H1 (cell line): ENCODE measurements at regions not wholly inside any gene's neighbourhood (a gene's known extent, or its start where the extent isn't known, plus 50 kb on each side); places are given as distances from the start of the nearest gene placed in this dataset.

Experiments used
- CTCF ChIA-PET: fragments of 300-600 bp; sonication (Branson Sonifier 250); formaldehyde crosslinking; loops from one replicate; lab custom pipeline; 2021; ENCODE audit not compliant: partially characterized antibody; lab: Charles Lee
- POLR2A ChIA-PET: fragments of 300-600 bp; sonication (Branson Sonifier 250); formaldehyde crosslinking; loops from one replicate; lab custom pipeline; 2021; ENCODE audit warnings: inconsistent platforms; ENCODE audit not compliant: partially characterized antibody; lab: Charles Lee
- DNase-seq, 2 experiments: peaks; one replicate each; pipeline versions ENCODE4 v3.0.0 to v3.0.0-alpha.2; 2010 to 2022; ENCODE audit warnings: low spot score in 2 of 2, low read depth in 1 of 2, mixed read lengths in 1 of 2
- FAIRE-seq: peaks from 2 replicates; lab custom pipeline; 2011; peaks lifted over from hg19 to GRCh38; lab: Jason Lieb, UNC
- H2AFZ ChIP-seq: 2 replicates; pipeline ENCODE4 v1.8.1; 2012; ENCODE audit warnings: low read length, inconsistent platforms
- H2AK5ac ChIP-seq: 2 replicates; pipeline ENCODE4 v1.6.1; 2013; ENCODE audit warnings: low read depth, low read length
- H2BK120ac ChIP-seq: replicated peaks from 2 replicates; pipeline ENCODE3; 2013; ENCODE audit warnings: low read depth, low read length, inconsistent platforms
- H2BK12ac ChIP-seq: 2 replicates; pipeline ENCODE4 v1.6.1; 2013; ENCODE audit warnings: low read depth, low read length
- H2BK15ac ChIP-seq: 2 replicates; pipeline ENCODE4 v1.6.1; 2013; ENCODE audit warnings: low read length
- H2BK20ac ChIP-seq: 2 replicates; pipeline ENCODE4 v1.6.1; 2013; ENCODE audit warnings: low read length
- H2BK5ac ChIP-seq: 2 replicates; pipeline ENCODE4 v1.6.1; 2013; ENCODE audit warnings: low read depth, low read length
- H3K14ac ChIP-seq: 2 replicates; pipeline ENCODE4 v1.6.1; 2013; ENCODE audit warnings: inconsistent platforms; ENCODE audit not compliant: insufficient read length
- H3K18ac ChIP-seq: 2 replicates; pipeline ENCODE4 v1.6.1; 2013; ENCODE audit warnings: low read length; ENCODE audit errors: extremely low read depth
- H3K23ac ChIP-seq: 2 replicates; pipeline ENCODE4 v1.6.1; 2013; ENCODE audit warnings: inconsistent platforms; ENCODE audit not compliant: insufficient read length
- H3K23me2 ChIP-seq: 2 replicates; pipeline ENCODE4 v1.6.1; 2013; ENCODE audit warnings: low read depth, low read length
- H3K27ac ChIP-seq: 2 replicates; pipeline ENCODE4 v1.6.1; 2011; ENCODE audit warnings: low read depth, low read length, inconsistent platforms
- H3K27me3 ChIP-seq, 4 experiments: replicated peaks in 1 of 4; 1 replicate in 1 of 4; 2 replicates in 3 of 4; pipeline versions ENCODE4 v1.6.1 to v1.8.1; 2011 to 2013; ENCODE audit warnings: low read length in 3 of 4, mild to moderate bottlenecking in 3 of 4, inconsistent platforms in 2 of 4, mixed read lengths in 2 of 4, moderate library complexity in 1 of 4; ENCODE audit not compliant: control insufficient read depth in 3 of 4, insufficient read depth in 3 of 4; ENCODE audit errors: extremely low read depth in 1 of 4
- H3K36me3 ChIP-seq, 4 experiments: 2 replicates each; pipeline versions ENCODE4 v1.6.1 to v1.8.1; 2011 to 2013; ENCODE audit warnings: mild to moderate bottlenecking in 4 of 4, low read length in 3 of 4, moderate library complexity in 2 of 4, control low read depth in 1 of 4, inconsistent platforms in 1 of 4; ENCODE audit not compliant: insufficient read depth in 4 of 4, control insufficient read depth in 2 of 4
- H3K4ac ChIP-seq: replicated peaks from 2 replicates; pipeline ENCODE3; 2013; ENCODE audit warnings: low read length, low read depth, mixed read lengths, inconsistent platforms; ENCODE audit not compliant: insufficient read length
- H3K4me1 ChIP-seq, 4 experiments: replicated peaks in 1 of 4; 1 replicate in 1 of 4; 2 replicates in 3 of 4; pipeline versions ENCODE4 v1.6.1 to v1.8.1; 2011 to 2013; ENCODE audit warnings: low read length in 3 of 4, inconsistent platforms in 2 of 4, mixed read lengths in 1 of 4; ENCODE audit not compliant: insufficient read depth in 4 of 4, control insufficient read depth in 3 of 4
- H3K4me2 ChIP-seq, 2 experiments: 2 replicates each; pipeline versions ENCODE4 v1.6.1 to v1.8.1; 2011 to 2013; ENCODE audit warnings: low read depth in 2 of 2, low read length in 2 of 2, control low read depth in 1 of 2, inconsistent platforms in 1 of 2, mild to moderate bottlenecking in 1 of 2; ENCODE audit not compliant: insufficient read depth in 1 of 2
- H3K4me3 ChIP-seq, 4 experiments: fragments of 200-600, 300-600 bp in 1 of 4; sonication (generic), shearing (Covaris generic), sonication (Bioruptor Twin) in 1 of 4; 2 replicates each; pipeline versions ENCODE4 v1.5.1 to v1.8.1; 2011 to 2016; ENCODE audit warnings: low read length in 4 of 4, low read depth in 3 of 4, control low read depth in 2 of 4, inconsistent platforms in 2 of 4, mild to moderate bottlenecking in 2 of 4, mixed read lengths in 1 of 4, moderate library complexity in 1 of 4; ENCODE audit not compliant: insufficient read depth in 2 of 4; ENCODE audit errors: extremely low read depth in 1 of 4
- H3K56ac ChIP-seq: replicated peaks from 2 replicates; pipeline ENCODE3; 2013; ENCODE audit warnings: low read depth, mild to moderate bottlenecking, mixed read lengths, low read length, inconsistent platforms; ENCODE audit not compliant: insufficient read length
- H3K79me1 ChIP-seq: 2 replicates; pipeline ENCODE4 v1.6.1; 2013; ENCODE audit warnings: low read depth, low read length, control low read depth
- H3K79me2 ChIP-seq, 2 experiments: 2 replicates each; pipeline versions ENCODE4 v1.6.1 to v1.8.1; 2012 to 2013; ENCODE audit warnings: low read length in 2 of 2, mild to moderate bottlenecking in 2 of 2, inconsistent platforms in 1 of 2; ENCODE audit not compliant: insufficient read depth in 2 of 2, control insufficient read depth in 1 of 2
- H3K9ac ChIP-seq, 4 experiments: replicated peaks in 1 of 4; 1 replicate in 1 of 4; 2 replicates in 3 of 4; pipeline versions ENCODE4 v1.6.1 to v1.8.1; 2011 to 2013; ENCODE audit warnings: low read depth in 3 of 4, low read length in 3 of 4, control low read depth in 2 of 4, mild to moderate bottlenecking in 2 of 4, moderate library complexity in 2 of 4, inconsistent platforms in 1 of 4; ENCODE audit errors: extremely low read depth in 1 of 4
- H3K9me3 ChIP-seq, 2 experiments: 2 replicates each; pipeline versions ENCODE4 v1.6.1 to v1.8.1; 2012 to 2013; ENCODE audit warnings: mild to moderate bottlenecking in 2 of 2, moderate library complexity in 2 of 2, control low read depth in 1 of 2, inconsistent platforms in 1 of 2, low read depth in 1 of 2, low read length in 1 of 2, mixed read lengths in 1 of 2; ENCODE audit not compliant: insufficient read depth in 2 of 2
- H4K20me1 ChIP-seq, 2 experiments: replicated peaks in 1 of 2; 2 replicates each; pipeline versions ENCODE3 to v1.8.1; 2011 to 2013; ENCODE audit warnings: inconsistent platforms in 2 of 2, low read length in 2 of 2, mild to moderate bottlenecking in 1 of 2; ENCODE audit not compliant: insufficient read depth in 2 of 2, control insufficient read depth in 1 of 2
- H4K5ac ChIP-seq: 2 replicates; pipeline ENCODE4 v1.6.1; 2013; ENCODE audit warnings: low read length, low read depth, mixed read lengths, inconsistent platforms; ENCODE audit not compliant: insufficient read length
- H4K8ac ChIP-seq: 2 replicates; pipeline ENCODE4 v1.8.0; 2013; ENCODE audit warnings: mild to moderate bottlenecking, moderate library complexity, low read length, inconsistent platforms; ENCODE audit not compliant: insufficient read depth; ENCODE audit errors: extremely low read depth
- H4K91ac ChIP-seq: replicated peaks from 2 replicates; pipeline ENCODE3; 2013; ENCODE audit warnings: low read length, mixed read lengths, inconsistent platforms; ENCODE audit not compliant: insufficient read length
- EZH2 ChIP-seq: fragments of 200-600 bp; sonication (generic); IDR thresholded peaks from 2 replicates; pipeline ENCODE4 v1.7.1; 2012; ENCODE audit warnings: low read depth, mild to moderate bottlenecking, moderate library complexity, low read length, inconsistent platforms; ENCODE audit not compliant: severe bottlenecking
- TAF7 ChIP-seq: optimal IDR thresholded peaks from 2 replicates; pipeline ENCODE3; 2011; ENCODE audit warnings: low read depth, mild to moderate bottlenecking, inconsistent platforms, low read length, moderate library complexity, borderline replicate concordance
- WGBS, 2 experiments: shearing (Covaris generic) in 1 of 2; methylation state at CpG; one replicate each; pipeline versions ENCODE4 v1.1.6 to v1.1.7; 2013 to 2015; ENCODE audit warnings: low lambda C conversion rate in 2 of 2, mixed read lengths in 2 of 2, inconsistent platforms in 1 of 2, low coverage in 1 of 2, missing lambda C conversion rate in 1 of 2; ENCODE audit not compliant: insufficient replicate concordance in 2 of 2, insufficient coverage in 1 of 2, insufficient read length in 1 of 2; ENCODE audit errors: extremely low coverage in 1 of 2, missing lambda C conversion rate in 1 of 2; 5-methylcytosine and 5-hydroxymethylcytosine counted together

DNA sequence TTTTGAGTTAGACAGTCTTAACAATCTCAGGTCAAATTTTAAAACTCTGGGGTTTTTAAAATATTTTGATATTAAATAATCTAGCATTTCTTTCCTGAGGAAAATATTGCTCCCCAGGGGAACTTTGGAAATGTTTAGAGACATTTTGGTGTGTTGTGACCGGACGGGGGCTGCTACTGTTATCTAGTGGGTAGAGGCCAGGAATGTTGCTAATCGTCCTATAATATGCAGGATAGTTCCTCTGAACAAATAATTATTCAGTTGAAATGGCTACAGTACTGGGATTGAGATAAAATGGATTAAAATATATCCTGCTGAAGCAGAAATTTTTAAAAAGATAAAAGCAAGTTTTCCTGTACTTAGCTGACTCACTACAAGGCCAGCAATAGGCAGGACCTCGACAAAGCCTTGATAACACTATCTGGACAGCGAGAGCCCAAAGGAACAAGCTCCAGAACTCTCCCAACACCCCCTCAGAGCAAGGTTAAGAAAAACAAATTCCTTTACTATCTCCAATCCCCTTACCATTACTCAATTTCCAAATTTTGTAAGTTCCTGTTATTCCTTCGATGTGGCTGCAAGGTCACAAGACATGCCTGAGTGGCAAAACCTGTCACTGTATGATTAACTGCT is 1407.4 kb downstream of the SUCLG1 start:
- H3K23ac ChIP-seq: no peak overlapping the region
- no peak overlapping the region for H3K4ac ChIP-seq
- DNase-seq: no peak
- no peaks in the 10 kb centered on the region for H3K79me1 ChIP-seq
- WGBS, 2 experiments: 95 to 100% methylated on average over 1 to 6 of the region's 6 CpGs
- H3K23me2 ChIP-seq: no peaks in the 10 kb centered on the region
- H3K27me3 ChIP-seq: no peaks in the 10 kb centered on the region
- no peak overlapping the region for H3K56ac ChIP-seq
- TF ChIP-seq EZH2: no peak
- TF ChIP-seq TAF7: no peak
- TF ChIP-seq, all 59 proteins: peak for 0
- no peak for FAIRE-seq
- Histone ChIP-seq H3K4me3 (no peak overlapping the region), H2AK5ac (no peak overlapping the region), H3K79me2 (no peaks in the 10 kb centered on the region), H4K8ac (no peak overlapping the region), H2BK120ac (no peak overlapping the region), H3K27ac (no peak overlapping the region), H3K14ac (no peak overlapping the region), H2BK12ac (no peak overlapping the region), H3K36me3 (no peaks in the 10 kb centered on the region), H4K20me1 (no peaks in the 10 kb centered on the region), H3K4me1 (no peaks in the 10 kb centered on the region), H2BK5ac (no peak overlapping the region), H4K5ac (no peak overlapping the region), H3K9ac (no peak overlapping the region), H2BK15ac (no peak overlapping the region), H3K18ac (no peak overlapping the region), H2BK20ac (no peak overlapping the region), H3K9me3 (peaks cover 0 to 3% of the 10 kb centered on the region in 2 experiments; a peak in 1 of 4 replicates), H3K4me2 (no peak overlapping the region), H4K91ac (no peak overlapping the region), H2AFZ (no peak overlapping the region)
- CTCF ChIA-PET: no interaction called here
- POLR2A ChIA-PET: no interaction called here
